OCI-M2 (cell line): ENCODE measurements at regions not wholly inside any gene's neighbourhood (a gene's known extent, or its start where the extent isn't known, plus 50 kb on each side); places are given as distances from the start of the nearest gene placed in this dataset.
"Not testable (repeated sequence)": the region's sequence is repeated elsewhere in the genome, so short reads cannot be mapped to it uniquely, and the experiment has no call there.

Source experiments
- DNase-seq: peaks from one replicate; lab custom pipeline; 2025; ENCODE audit not compliant: unreplicated experiment; lab: John Stamatoyannopoulos, UW

DNA sequence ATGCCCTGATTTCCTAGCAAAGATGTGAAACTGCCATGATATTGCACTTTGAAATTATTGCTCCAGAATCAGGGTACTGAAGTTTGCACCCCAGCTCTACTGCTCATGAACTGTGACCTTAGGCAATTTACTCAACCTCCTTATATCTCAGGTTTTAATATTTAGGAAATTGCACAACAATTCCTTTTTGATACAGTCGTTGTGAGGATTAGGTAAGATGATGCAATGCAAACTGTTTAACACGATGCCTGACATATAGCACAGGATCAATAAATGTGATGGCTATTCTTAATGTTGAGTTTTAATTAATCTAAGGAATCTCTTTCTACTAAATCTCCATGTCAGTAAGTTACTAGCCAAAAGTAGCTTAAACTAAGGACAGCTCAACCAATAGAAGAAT is 555.8 kb downstream of the GALC start:
- DNase-seq = no peak

DNA sequence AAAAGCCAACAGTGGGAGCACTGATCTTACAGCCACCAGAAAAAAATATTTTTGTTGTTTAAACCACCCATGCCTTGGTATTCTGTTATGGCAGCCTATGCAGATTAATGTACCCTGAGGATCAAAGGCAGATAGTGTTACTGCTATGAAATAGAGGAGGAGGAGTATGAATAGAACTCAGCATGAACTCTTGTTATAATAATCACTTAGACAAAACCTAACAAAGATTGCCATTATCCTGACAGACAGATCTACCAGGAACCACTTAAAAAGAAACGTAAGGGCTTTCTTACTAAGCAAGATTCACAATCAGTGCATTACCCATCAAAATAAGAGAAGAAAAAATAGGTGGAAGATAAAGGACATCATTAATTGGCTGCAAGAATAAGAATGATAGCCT is 558.3 kb downstream of the GALC start:
- DNase-seq = no peak

DNA sequence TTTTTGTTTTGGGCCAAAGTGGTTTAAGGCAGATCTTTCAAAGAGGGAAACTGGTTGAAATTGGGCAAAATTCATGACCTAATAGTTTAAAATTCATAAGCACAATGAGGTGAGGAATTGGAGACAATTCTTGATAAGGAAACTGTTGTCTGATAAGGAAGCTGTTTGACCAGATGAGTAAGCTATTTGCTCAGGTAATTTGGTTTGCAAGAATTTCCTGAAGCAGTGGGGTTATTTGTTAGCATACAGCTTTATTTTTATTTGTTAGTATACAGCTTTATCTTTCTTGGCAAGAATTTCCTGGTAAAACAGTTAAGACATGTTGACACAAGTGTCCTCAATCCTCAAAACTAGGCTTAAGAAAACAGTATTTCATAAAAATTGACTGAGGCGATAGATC is 559.0 kb downstream of the GALC start:
- no peak for DNase-seq

DNA sequence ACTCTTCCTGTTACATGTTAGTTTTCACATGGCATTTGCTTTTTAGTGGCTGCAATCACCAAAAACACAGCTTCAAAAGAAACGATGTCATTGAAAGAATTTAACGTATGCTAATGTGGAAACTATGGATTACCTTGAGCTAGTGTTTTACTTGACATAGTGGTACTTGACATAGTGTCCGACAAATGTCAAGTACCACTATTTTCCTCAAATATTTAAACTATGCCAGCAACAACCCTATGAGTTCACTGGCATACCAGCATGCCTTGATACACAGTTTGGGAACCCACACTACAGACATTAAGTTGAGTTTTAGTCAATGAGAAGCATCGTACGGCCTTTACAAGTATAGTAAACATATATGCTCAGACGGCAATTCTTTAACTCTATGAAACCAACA is 560.3 kb downstream of the GALC start:
- DNase-seq = no peak

DNA sequence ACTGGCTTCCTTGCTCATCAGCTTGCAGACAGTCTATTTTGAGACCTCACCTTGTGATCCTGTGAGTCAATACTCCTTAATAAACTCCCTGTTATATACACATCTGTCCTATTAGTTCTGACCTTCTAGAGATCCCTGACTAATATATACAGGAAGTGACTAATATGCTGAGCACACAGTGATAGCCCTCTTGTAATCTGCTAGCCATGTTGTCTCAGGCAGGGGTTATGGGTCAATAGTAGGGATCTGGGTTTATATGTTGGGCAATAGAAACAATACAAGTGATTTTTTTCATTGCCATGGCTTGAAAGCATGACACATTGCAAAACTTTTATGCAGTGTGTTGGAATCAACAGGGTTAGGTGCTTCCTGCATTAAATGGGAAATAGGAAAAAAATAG is 562.2 kb downstream of the GALC start:
- no peak for DNase-seq

DNA sequence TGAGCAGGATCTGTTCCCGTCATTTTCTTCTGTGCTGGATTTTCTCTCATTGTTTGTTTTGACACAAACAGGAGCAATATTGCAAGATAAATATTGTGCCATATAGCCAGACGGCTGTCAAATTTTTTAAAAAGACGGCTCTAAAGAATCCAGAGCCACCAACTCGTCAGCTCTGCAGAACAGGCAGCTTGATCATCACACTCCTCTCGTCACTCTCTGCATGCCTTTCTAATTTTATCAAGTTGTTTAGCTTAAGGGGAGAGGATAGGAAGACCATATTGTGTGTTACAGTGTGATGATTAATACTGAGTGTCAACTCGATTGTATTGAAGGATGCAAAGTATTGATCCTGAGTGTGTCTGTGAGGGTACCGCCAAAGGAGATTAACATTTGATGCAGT is 562.8 kb downstream of the GALC start:
- DNase-seq = no peak

DNA sequence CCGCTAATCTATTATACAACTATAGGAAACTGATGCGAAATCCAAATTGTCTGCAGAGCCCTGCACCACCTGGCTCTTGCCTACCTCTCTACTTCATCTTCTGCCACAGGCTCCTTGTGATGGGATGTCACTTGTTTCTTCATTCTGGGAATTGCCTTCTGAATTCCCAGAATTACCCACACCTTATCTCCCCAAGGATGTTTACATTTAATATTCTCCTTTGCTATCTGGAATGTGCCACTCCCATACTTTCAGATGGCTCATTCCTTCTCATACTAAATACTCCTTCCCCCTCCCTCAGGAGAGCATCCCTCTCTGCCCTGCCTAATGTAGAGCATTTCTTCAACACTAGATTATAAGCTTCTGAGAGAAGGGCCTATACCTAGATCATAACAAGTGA is 573.1 kb downstream of the GALC start:
- DNase-seq = no peak

DNA sequence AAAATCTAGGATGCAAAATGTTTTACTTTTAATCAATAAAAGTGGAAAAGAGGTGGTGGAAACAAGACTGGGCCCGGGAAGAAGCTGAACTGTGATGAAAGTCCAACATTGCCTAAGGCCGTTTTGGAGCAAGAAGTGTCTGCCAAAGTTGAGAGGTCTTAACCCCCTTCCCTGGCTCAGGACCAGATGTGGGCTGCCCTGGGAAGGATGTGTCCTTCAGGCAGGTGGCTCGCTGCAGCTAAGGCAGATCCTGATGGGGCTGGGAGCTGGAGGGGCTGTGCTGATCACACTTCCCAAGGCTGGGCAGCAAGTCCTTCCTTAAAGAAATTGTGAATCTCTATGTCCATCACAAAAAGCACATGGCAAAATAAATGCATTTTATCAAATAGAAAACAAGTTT is 581.6 kb downstream of the GALC start:
- no peak for DNase-seq

DNA sequence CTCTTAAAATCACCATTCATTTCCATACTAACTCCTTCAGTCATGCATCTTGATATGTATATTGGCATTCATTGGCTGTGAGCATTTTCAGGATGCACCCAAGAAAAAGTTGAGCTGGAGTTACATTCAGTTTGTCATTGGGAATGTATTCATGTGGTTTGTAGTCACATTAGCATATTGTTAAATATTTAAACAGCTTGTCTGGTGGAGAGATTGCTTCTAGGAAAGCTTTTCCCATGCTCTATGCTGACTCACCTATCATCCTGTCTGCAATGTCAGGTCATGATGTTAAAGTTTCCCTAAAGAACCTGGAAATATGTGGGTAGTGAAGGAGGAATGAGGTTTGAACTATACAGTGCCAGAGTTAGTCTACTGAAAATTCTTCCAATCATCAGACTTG is 583.6 kb downstream of the GALC start:
- DNase-seq = no peak

DNA sequence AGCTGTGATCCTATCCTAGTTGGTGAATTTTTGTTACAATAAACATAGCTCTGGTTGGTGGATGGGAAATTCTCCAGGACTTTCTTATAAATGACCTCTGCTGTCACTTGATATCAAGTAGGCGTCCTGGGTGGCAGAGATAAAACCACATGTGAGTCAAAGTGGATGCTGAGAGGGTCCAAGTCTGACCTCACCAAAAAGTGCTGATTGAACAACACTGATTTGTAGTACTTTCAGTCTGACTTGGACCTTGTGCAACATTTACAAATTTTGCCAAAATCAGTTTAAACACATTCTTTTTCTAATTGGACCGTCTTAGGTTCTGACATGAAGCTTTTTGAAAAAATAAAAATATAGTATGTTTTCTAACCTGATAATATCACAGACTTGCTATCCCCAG is 585.6 kb downstream of the GALC start:
- no peak for DNase-seq

DNA sequence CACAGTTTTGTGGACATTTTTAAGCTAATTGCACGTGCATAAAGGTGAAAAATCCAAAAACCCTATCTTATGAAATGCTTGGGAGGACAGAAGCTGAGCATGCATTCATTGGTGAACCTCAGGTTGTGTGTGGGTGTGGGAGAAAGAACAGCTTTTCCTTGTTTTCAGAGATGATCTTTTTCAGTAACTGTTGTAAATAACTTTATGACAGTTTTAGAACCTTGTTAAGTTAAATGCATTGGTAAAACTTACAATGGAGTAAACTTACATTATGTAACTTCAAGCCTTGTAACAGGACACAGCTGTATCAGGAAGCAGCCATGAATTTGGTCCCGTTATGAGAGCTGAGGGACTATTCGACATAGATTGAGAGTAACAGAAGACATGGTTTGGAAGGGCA is 587.4 kb downstream of the GALC start:
- DNase-seq = no peak

DNA sequence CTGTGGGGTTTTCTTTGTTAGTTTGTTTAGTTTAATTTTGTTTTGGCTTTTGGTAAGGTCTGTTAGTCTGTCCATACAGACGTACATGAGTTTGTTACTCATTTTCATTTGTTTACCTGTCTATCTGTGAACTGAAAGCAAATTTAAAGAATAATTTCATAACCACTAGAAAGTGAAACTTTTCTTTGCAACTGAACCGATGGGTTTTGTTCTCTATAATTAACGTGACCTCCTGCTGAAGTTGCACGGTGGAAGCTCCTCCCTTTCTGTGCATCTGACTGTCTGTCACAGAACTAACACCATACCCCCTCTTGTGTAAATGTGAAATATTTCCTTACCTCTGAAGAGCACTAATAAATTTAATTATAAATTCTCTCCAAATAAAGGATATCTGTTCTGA is 595.5 kb downstream of the GALC start:
- DNase-seq = no peak

DNA sequence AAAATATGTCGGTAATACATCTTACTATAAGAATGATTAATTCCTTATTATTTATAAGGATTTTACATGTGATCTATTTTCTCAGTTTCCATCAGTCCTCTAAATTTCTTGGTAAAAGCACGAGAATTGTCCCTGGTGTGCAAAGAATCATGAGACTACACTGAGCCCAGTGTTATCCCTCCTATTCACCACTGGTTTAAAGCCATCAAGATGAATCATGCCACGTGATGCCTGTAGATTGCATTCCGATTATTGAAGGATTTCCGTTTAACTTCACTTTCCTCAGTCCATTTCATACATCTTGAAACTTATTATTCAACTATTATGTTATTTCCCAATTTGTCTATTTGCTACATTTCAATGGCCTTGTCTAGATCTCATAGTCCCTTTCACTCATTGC is 601.9 kb downstream of the GALC start:
- DNase-seq = no peak

DNA sequence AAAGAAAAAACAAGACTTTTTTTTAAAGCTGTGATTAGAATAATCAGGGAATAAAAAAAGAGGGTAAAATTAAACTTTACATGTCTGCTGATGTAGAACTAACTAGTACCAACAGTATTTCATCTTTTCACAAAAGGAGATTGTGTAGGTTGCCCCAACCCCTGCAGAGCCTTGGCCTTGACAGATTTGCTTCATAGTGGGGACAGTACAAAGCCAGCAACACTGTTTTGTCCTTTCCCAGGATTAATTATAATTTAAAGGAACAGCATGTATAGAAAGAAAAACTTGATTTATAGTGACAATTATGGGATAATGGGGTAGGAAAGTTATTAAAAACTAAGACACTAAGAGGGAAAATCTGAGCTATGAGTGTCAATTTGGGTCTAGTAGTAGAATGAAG is 604.0 kb downstream of the GALC start:
- DNase-seq = no peak

DNA sequence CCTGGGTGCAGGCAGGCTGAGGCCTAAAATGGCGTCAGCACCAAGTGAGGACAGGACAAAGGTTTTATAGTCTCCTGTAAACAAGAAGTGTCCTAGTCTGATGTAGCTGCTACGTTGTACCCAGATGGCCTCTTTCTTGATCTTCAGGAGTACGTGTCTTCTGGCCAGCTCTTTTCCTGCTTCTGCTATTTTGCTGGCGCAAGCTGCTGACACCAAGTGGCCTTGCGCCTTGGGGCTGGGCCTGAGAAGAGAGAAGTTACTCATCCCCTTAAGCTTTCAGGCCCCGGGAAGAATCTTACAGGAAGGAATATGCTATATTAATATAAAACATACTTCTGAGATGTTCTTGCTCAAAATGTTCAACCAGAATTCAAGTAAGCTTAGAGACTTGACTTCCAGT is 605.2 kb downstream of the GALC start:
- no peak for DNase-seq

DNA sequence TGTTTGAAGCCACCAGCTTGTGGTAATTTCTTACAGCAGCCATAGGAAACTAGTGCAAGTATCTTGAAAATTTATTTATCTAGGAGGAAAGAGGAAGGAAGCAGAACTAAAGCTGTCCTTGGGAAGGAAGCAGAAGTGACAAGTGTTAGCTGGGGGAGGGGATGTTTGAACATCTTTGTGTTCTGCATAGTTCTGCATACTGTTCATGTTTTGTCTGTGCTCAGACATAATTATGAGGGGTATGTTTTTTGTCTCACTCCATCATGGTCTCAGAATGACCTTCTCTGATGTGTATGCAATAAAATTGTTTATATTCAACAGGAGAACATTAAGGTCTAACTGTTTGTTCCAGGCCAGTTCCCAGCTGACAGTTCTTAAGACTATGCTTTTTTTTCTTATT is 606.5 kb downstream of the GALC start:
- DNase-seq = no peak

DNA sequence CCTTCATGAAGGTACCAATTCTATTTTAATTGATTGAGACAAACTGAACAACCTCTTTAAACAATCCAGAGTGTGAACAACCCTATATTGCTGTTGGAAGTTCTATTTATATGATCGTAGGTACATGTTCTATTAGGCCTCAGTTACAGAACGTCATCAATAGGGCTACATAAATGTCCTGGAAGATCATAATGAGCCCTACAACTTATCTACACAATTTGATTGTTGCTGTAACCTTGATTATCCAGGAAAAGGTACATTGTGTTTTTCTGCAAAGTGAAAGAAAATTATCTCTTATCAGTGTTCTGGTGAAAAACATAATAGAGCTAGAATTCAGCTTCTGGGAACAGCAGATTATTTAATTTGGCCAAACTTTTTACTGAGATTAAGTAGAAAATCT is 612.9 kb downstream of the GALC start:
- no peak for DNase-seq

DNA sequence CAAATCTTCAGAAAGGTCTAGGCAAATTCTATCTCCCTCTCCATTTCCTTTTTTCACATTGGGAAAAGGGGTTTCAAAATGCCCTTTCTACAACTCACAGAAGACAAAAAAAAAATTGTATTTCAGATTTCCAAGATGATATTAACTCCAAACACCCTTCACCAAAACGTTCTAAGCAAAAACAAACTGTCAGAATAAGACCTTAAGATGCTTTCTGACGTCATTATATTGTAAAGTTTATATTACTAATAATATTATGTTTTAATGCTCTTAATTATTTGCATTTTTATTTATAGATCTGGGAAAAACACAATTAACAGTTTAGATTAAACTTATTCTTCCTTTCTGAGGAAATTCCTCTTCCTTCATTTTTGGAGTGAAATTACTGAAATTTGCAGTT is 624.2 kb downstream of the GALC start:
- DNase-seq = no peak

DNA sequence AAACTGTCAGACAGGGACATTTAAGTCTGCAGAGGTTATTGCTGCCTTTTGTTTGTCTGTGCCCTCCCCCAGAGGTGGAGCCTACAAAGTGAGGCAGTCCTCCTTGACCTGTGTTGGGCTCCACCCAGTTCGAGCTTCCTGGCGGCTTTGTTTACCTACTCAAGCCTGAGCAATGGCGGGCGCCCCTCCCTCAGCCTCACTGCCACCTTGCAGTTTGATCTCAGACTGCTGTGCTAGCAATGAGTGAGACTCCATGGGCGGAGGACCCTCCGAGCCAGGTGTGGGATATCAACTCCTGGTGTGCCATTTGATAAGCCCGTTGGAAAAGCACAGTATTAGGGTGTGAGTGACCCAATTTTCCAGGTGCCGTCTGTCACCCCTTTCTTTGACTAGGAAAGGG is 632.7 kb downstream of the GALC start:
- DNase-seq = not testable (repeated sequence)

DNA sequence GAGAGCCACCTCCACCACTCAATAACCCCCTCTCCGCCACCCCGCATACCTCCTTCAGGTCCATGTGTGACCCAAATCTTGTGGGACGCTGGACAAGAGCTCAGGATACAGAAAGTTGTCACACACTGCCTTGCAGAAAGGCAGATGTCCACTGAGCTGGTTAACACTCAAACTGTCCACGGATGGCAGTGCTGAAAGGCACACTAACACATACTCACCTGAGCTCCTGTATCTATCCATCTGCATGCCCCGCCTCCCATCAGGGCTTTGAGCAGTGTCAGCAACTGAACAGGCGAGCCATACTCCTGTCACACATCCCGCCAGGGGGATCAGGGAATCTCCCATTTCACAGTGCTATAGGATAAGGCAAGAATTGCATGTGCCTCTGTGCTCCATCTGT is 642.0 kb downstream of the GALC start:
- DNase-seq = no peak

DNA sequence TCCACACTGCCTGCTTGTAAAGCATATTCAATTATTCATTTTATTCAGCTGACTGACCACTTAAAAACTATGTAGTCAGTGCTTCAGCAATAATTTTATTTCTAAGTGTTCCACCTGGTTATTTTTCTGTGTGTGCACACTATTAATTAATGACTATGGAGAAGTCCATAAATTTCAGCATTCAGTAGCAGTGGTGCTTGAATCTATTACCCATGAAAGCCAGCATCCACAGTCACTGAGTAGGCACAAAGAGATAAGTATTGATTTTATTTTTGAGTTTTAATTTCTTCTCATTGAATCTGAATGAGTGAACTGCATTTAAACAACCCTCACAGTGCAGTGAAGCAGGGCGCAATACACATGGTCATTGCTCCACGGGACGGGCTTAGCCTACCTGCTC is 643.1 kb downstream of the GALC start:
- DNase-seq = no peak

DNA sequence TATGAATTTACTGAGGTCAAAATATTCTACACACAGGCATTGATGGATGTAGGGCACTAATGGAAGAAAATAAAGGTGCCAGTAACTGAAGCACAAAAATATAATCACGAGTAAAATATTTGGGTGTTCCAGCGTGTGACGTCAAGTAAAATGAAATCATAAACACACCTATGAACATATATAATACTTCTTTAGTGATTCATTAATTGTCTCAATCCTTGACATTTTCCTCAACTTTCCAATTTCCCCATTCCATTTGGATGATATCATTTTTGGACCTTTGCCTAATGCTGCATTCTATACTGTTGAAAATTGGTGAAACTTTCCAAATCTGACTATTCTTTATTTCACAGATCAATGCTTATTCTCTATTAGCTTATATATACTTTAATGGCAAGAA is 649.3 kb downstream of the GALC start:
- DNase-seq = no peak

DNA sequence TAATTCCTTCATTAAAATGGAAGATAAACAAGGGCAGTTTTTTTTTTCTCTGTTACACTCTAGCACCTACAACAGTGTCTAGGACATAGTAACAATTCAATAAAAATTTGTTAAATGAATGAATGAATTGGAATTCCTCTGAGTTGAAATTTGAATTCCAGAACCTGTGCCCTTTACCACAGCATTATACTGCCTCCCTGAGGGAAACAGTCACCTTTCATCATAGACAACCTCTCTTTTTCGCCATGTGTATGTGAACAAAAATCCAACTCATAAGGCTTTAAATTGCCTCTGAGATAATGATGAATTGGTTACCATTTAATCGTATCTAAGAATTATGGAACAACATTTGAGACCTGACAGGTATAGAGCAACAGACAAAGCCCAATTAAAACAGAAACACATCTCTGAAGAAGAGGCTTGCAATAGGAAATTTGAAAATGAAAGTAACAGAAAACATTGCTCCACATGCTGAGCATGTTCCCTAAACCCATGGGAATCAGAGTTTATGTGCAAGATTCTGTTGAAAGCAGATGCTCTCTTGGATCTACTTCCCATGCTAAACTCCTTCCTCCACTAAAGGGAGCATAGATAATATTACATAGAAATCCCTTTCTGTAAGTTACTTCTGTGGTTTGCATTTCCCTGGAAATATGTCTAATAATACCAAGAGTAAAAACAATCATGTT is 657.8 kb downstream of the GALC start:
- no peak for DNase-seq

DNA sequence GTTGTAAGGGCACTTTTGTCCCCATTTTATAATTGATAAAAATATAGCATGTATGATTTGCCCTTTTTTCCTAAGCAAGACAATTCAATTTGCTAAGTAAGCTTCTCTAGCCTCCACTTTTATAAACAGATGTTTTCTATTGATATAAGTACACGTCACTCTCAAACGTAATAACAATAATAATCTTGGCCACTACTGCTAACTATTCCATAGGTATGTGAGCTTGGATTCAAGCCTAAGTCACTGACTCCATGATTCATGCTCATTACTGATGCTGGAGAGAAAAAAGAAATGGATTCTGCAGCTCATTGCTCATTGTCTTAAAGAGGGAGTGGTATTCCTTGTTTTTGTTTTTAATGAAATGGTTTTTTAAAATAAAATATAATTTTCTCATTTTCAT is 661.0 kb downstream of the GALC start:
- DNase-seq = no peak
